Right renal pelvis (tissue), 4 donors: ENCODE measurements at regions not wholly inside any gene's neighbourhood (a gene's known extent, or its start where the extent isn't known, plus 50 kb on each side); places are given as distances from the start of the nearest gene placed in this dataset.
"Not testable (repeated sequence)": the region's sequence is repeated elsewhere in the genome, so short reads cannot be mapped to it uniquely, and the experiment has no call there.

Source experiments
- DNase-seq, 4 donors: peaks; one replicate each; pipeline ENCODE4 v3.0.0-alpha.2; 2013; ENCODE audit warnings: low read depth in 4 of 4, low spot score in 3 of 4, missing footprints in 1 of 4

GRCh38 chr11:104705490-104706190 lies 192.6 kb downstream of the CASP12 start:
- no peak for DNase-seq

GRCh38 chr11:104704888-104705287 lies 193.4 kb downstream of the CASP12 start:
- no peak for DNase-seq

GRCh38 chr11:104704146-104704830 lies 194.0 kb downstream of the CASP12 start:
- no peak for DNase-seq

- DNase-seq = no peak
Observed at GRCh38 chr11:104700609-104701008, 197.7 kb downstream of the CASP12 start.

GRCh38 chr11:104699981-104700380 lies 198.3 kb downstream of the CASP12 start:
- DNase-seq = no peak

- no peak for DNase-seq
Observed at GRCh38 chr11:104695065-104695463, 203.2 kb downstream of the CASP12 start.

- no peak for DNase-seq
Observed at GRCh38 chr11:104694259-104695064, 203.8 kb downstream of the CASP12 start.

GRCh38 chr11:104692751-104693150 lies 205.5 kb downstream of the CASP12 start:
- no peak for DNase-seq

GRCh38 chr11:104691129-104691528 lies 207.1 kb downstream of the CASP12 start:
- DNase-seq = no peak

- DNase-seq = no peak
Observed at GRCh38 chr11:104690241-104690640, 208.0 kb downstream of the CASP12 start.

GRCh38 chr11:104688731-104689130 lies 209.5 kb downstream of the CASP12 start:
- no peak for DNase-seq

- DNase-seq = no peak
Observed at GRCh38 chr11:104682206-104682605, 216.1 kb downstream of the CASP12 start.

- DNase-seq = no peak
Observed at GRCh38 chr11:104679258-104679657, 219.0 kb downstream of the CASP12 start.

- DNase-seq = no peak
Observed at GRCh38 chr11:104678408-104678807, 219.9 kb downstream of the CASP12 start.

GRCh38 chr11:104677069-104677468 lies 221.2 kb downstream of the CASP12 start:
- not testable (repeated sequence) for DNase-seq

- DNase-seq = no peak
Observed at GRCh38 chr11:104672897-104673296, 225.4 kb downstream of the CASP12 start.

GRCh38 chr11:104668797-104669463 lies 229.3 kb downstream of the CASP12 start:
- no peak for DNase-seq

- no peak for DNase-seq
Observed at GRCh38 chr11:104666624-104667023, 231.6 kb downstream of the CASP12 start.

- no peak for DNase-seq
Observed at GRCh38 chr11:104665641-104666040, 232.6 kb downstream of the CASP12 start.

GRCh38 chr11:104663190-104664140 lies 234.8 kb downstream of the CASP12 start:
- no peak for DNase-seq
